ENCODE measurements at regions not wholly inside any gene's neighbourhood (a gene's known extent, or its start where the extent isn't known, plus 50 kb on each side); places are given as distances from the start of the nearest gene placed in this dataset.

DNA sequence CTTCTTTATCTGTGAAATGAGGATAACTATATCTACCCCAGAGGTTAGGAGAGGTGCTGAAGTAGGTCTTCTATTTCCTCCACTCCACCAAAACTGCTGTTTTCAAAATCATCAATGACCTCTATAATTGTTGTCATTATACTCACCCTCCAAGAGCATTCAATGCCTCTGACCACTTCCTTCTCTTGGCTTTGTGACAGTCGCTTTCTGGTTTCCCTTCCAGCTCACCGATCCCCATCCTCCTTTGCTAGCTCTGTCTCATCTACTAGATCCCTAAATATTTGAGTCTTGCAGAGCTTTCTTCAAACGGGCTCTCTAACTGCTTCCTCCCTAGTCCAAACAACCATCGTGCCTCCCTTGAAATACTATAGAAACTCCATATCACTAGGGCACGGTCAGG is 153.5 kb downstream of the RPLP1 start:
- TF ChIP-seq POLR2A (IDR thresholded peaks at IDR 0.05; ENCODE audit: low read depth), result no peak
- TF ChIP-seq, protein P1, sequence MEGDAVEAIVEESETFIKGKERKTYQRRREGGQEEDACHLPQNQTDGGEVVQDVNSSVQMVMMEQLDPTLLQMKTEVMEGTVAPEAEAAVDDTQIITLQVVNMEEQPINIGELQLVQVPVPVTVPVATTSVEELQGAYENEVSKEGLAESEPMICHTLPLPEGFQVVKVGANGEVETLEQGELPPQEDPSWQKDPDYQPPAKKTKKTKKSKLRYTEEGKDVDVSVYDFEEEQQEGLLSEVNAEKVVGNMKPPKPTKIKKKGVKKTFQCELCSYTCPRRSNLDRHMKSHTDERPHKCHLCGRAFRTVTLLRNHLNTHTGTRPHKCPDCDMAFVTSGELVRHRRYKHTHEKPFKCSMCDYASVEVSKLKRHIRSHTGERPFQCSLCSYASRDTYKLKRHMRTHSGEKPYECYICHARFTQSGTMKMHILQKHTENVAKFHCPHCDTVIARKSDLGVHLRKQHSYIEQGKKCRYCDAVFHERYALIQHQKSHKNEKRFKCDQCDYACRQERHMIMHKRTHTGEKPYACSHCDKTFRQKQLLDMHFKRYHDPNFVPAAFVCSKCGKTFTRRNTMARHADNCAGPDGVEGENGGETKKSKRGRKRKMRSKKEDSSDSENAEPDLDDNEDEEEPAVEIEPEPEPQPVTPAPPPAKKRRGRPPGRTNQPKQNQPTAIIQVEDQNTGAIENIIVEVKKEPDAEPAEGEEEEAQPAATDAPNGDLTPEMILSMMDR (IDR thresholded peaks at IDR 0.05), result no peak

Measured in esophagus muscularis mucosa (tissue), 3 donors.